IPS-NIHi7 (cell line): ENCODE measurements at regions not wholly inside any gene's neighbourhood (a gene's known extent, or its start where the extent isn't known, plus 50 kb on each side); places are given as distances from the start of the nearest gene placed in this dataset.
"Not testable (repeated sequence)": the region's sequence is repeated elsewhere in the genome, so short reads cannot be mapped to it uniquely, and the experiment has no call there.

Experiments used
- DNase-seq: peaks from one replicate; pipeline ENCODE4 v3.0.0; 2012; ENCODE audit warnings: mixed read lengths; ENCODE audit errors: extremely low spot score

- DNase-seq, result no peak
Measured at GRCh38 chr2:142757111-142757510, 120.4 kb upstream of the KYNU start.

- no peak for DNase-seq
Measured at GRCh38 chr2:142756430-142756829, 121.0 kb upstream of the KYNU start.

- no peak for DNase-seq
Measured at GRCh38 chr2:142755191-142755590, 122.3 kb upstream of the KYNU start.

GRCh38 chr2:142754182-142754581 lies 123.3 kb upstream of the KYNU start:
- no peak for DNase-seq

GRCh38 chr2:142750858-142751257 lies 126.6 kb upstream of the KYNU start:
- DNase-seq, result no peak

- no peak for DNase-seq
Measured at GRCh38 chr2:142748559-142749099, 128.8 kb upstream of the KYNU start.

GRCh38 chr2:142745691-142746090 lies 131.8 kb upstream of the KYNU start:
- no peak for DNase-seq

GRCh38 chr2:142742371-142743214 lies 134.9 kb upstream of the KYNU start:
- no peak for DNase-seq

- no peak for DNase-seq
Measured at GRCh38 chr2:142741764-142742269, 135.6 kb upstream of the KYNU start.

- no peak for DNase-seq
Measured at GRCh38 chr2:142734770-142735169, 142.7 kb upstream of the KYNU start.

GRCh38 chr2:142734231-142734630 lies 143.2 kb upstream of the KYNU start:
- DNase-seq, result no peak

GRCh38 chr2:142729814-142730213 lies 147.7 kb upstream of the KYNU start:
- DNase-seq, result not testable (repeated sequence)

GRCh38 chr2:142727821-142728478 lies 149.5 kb upstream of the KYNU start:
- DNase-seq, result not testable (repeated sequence)

GRCh38 chr2:142725386-142725785 lies 152.1 kb upstream of the KYNU start:
- no peak for DNase-seq

- DNase-seq, result no peak
Measured at GRCh38 chr2:142724713-142725349, 152.6 kb upstream of the KYNU start.

- no peak for DNase-seq
Measured at GRCh38 chr2:142724186-142724585, 153.3 kb upstream of the KYNU start.

- DNase-seq, result no peak
Measured at GRCh38 chr2:142723236-142723635, 154.2 kb upstream of the KYNU start.

- DNase-seq, result no peak
Measured at GRCh38 chr2:142722569-142722968, 154.9 kb upstream of the KYNU start.

- no peak for DNase-seq
Measured at GRCh38 chr2:142722086-142722485, 155.4 kb upstream of the KYNU start.

- no peak for DNase-seq
Measured at GRCh38 chr2:142721015-142721414, 156.4 kb upstream of the KYNU start.

GRCh38 chr2:142718576-142719155 lies 158.8 kb upstream of the KYNU start:
- DNase-seq, result no peak
